ENCODE measurements at regions not wholly inside any gene's neighbourhood (a gene's known extent, or its start where the extent isn't known, plus 50 kb on each side); places are given as distances from the start of the nearest gene placed in this dataset.

- TF ChIP-seq RAD21 (IDR thresholded peaks at IDR 0.05; ENCODE audit: low read depth) (no peak), YY1 (IDR thresholded peaks at IDR 0.05; ENCODE audit: low read depth) (no peak), USF1 (IDR thresholded peaks at IDR 0.05) (no peak), TCF12 (IDR thresholded peaks at IDR 0.05; ENCODE audit: low read depth) (peak; percentile 92), ZBTB7A (IDR thresholded peaks at IDR 0.05; ENCODE audit: low read depth) (no peak), NFIC (IDR thresholded peaks at IDR 0.05) (peak; percentile 93), TEAD4 (IDR thresholded peaks at IDR 0.05) (peak; percentile 86), EP300 (IDR thresholded peaks at IDR 0.05; ENCODE audit: borderline replicate concordance) (peak; percentile 91), CREB1 (IDR thresholded peaks at IDR 0.05; ENCODE audit: low read depth) (no peak), MAX (IDR thresholded peaks at IDR 0.05) (peak; percentile 69)
These were observed 187.6 kb upstream of the NEBL start for GRCh38 chr10:21084700-21085099.

GRCh38 chr10:21083861-21084260 is 186.8 kb upstream of the NEBL start:
- no peak for TF ChIP-seq RAD21 (IDR thresholded peaks at IDR 0.05; ENCODE audit: low read depth)
- no peak for TF ChIP-seq TAF1 (IDR thresholded peaks at IDR 0.05; ENCODE audit: low read depth)
- TF ChIP-seq MAX (IDR thresholded peaks at IDR 0.05) = no peak
- no peak for TF ChIP-seq REST (IDR thresholded peaks at IDR 0.05; ENCODE audit: low read depth)
- TF ChIP-seq TEAD4 (IDR thresholded peaks at IDR 0.05) = peak; percentile 81
- TF ChIP-seq TCF12 (IDR thresholded peaks at IDR 0.05; ENCODE audit: low read depth) = peak; percentile 88
- TF ChIP-seq USF1 (IDR thresholded peaks at IDR 0.05) = peak; percentile 23; the same call in 1 of the 2 replicates
- TF ChIP-seq EGR1 (IDR thresholded peaks at IDR 0.05) = no peak
- TF ChIP-seq NFIC (IDR thresholded peaks at IDR 0.05) = peak; percentile 70
- no peak for TF ChIP-seq ZBTB7A (IDR thresholded peaks at IDR 0.05; ENCODE audit: low read depth)
- peak; percentile 86 for TF ChIP-seq EP300 (IDR thresholded peaks at IDR 0.05; ENCODE audit: borderline replicate concordance)
- no peak; the same call in 1 of the 2 replicates for TF ChIP-seq YY1 (IDR thresholded peaks at IDR 0.05; ENCODE audit: low read depth)
- no peak; the same call in 1 of the 2 replicates for TF ChIP-seq CEBPB (IDR thresholded peaks at IDR 0.05)
- TF ChIP-seq FOXM1 (IDR thresholded peaks at IDR 0.05; ENCODE audit: borderline replicate concordance, low read depth) = peak; percentile 53; the same call in 1 of the 2 replicates
- TF ChIP-seq CREB1 (IDR thresholded peaks at IDR 0.05; ENCODE audit: low read depth) = no peak

- TF ChIP-seq EGR1 (IDR thresholded peaks at IDR 0.05) = no peak
- no peak for TF ChIP-seq RAD21 (IDR thresholded peaks at IDR 0.05; ENCODE audit: low read depth)
- TF ChIP-seq CREB1 (IDR thresholded peaks at IDR 0.05; ENCODE audit: low read depth) = no peak
- TF ChIP-seq TCF12 (IDR thresholded peaks at IDR 0.05; ENCODE audit: low read depth) = no peak
These were observed 185.1 kb upstream of the NEBL start for GRCh38 chr10:21082206-21082605.

- TF ChIP-seq EGR1 (IDR thresholded peaks at IDR 0.05) (no peak), NFIC (IDR thresholded peaks at IDR 0.05) (no peak), TAF1 (IDR thresholded peaks at IDR 0.05; ENCODE audit: low read depth) (no peak), CREB1 (IDR thresholded peaks at IDR 0.05; ENCODE audit: low read depth) (no peak), YY1 (IDR thresholded peaks at IDR 0.05; ENCODE audit: low read depth) (no peak), MAX (IDR thresholded peaks at IDR 0.05) (no peak), ZBTB7A (IDR thresholded peaks at IDR 0.05; ENCODE audit: low read depth) (no peak), FOXM1 (IDR thresholded peaks at IDR 0.05; ENCODE audit: borderline replicate concordance, low read depth) (no peak), RAD21 (IDR thresholded peaks at IDR 0.05; ENCODE audit: low read depth) (no peak), REST (IDR thresholded peaks at IDR 0.05; ENCODE audit: low read depth) (no peak), TCF12 (IDR thresholded peaks at IDR 0.05; ENCODE audit: low read depth) (no peak), TEAD4 (IDR thresholded peaks at IDR 0.05) (no peak), USF1 (IDR thresholded peaks at IDR 0.05) (no peak), CEBPB (IDR thresholded peaks at IDR 0.05) (no peak), EP300 (IDR thresholded peaks at IDR 0.05; ENCODE audit: borderline replicate concordance) (no peak)
These were observed 183.2 kb upstream of the NEBL start for GRCh38 chr10:21080261-21080660.

GRCh38 chr10:21079330-21079658 is 182.2 kb upstream of the NEBL start:
- TF ChIP-seq YY1 (IDR thresholded peaks at IDR 0.05; ENCODE audit: low read depth) (no peak), TAF1 (IDR thresholded peaks at IDR 0.05; ENCODE audit: low read depth) (no peak), NFIC (IDR thresholded peaks at IDR 0.05) (no peak), TEAD4 (IDR thresholded peaks at IDR 0.05) (no peak), FOXM1 (IDR thresholded peaks at IDR 0.05; ENCODE audit: borderline replicate concordance, low read depth) (no peak), RAD21 (IDR thresholded peaks at IDR 0.05; ENCODE audit: low read depth) (no peak), CEBPB (IDR thresholded peaks at IDR 0.05) (no peak), CREB1 (IDR thresholded peaks at IDR 0.05; ENCODE audit: low read depth) (no peak), MAX (IDR thresholded peaks at IDR 0.05) (no peak), REST (IDR thresholded peaks at IDR 0.05; ENCODE audit: low read depth) (no peak), TCF12 (IDR thresholded peaks at IDR 0.05; ENCODE audit: low read depth) (no peak), EGR1 (IDR thresholded peaks at IDR 0.05) (no peak), ZBTB7A (IDR thresholded peaks at IDR 0.05; ENCODE audit: low read depth) (no peak), EP300 (IDR thresholded peaks at IDR 0.05; ENCODE audit: borderline replicate concordance) (no peak), USF1 (IDR thresholded peaks at IDR 0.05) (no peak)

Measured in Ishikawa (cell line).